CD4-positive, alpha-beta T cell treated with Interleukin-2 at 100 ng/mL for 4 hours (primary cell): ENCODE measurements at regions not wholly inside any gene's neighbourhood (a gene's known extent, or its start where the extent isn't known, plus 50 kb on each side); places are given as distances from the start of the nearest gene placed in this dataset.
"Not testable (repeated sequence)": the region's sequence is repeated elsewhere in the genome, so short reads cannot be mapped to it uniquely, and the experiment has no call there.

ENCODE experiments used
- DNase-seq: peaks from one replicate; pipeline ENCODE4 v3.0.0-alpha.2; 2020; ENCODE audit warnings: low spot score

- no peak for DNase-seq
Measured at GRCh38 chr16:52787709-52788108, 240.8 kb upstream of the TOX3 start.

- DNase-seq, result no peak
Measured at GRCh38 chr16:52786091-52786490, 239.1 kb upstream of the TOX3 start.

- DNase-seq, result no peak
Measured at GRCh38 chr16:52785653-52786052, 238.7 kb upstream of the TOX3 start.

GRCh38 chr16:52783616-52784015, 236.7 kb upstream of the TOX3 start:
- DNase-seq, result no peak

GRCh38 chr16:52781005-52781630, 234.2 kb upstream of the TOX3 start:
- no peak for DNase-seq

- DNase-seq, result no peak
Measured at GRCh38 chr16:52773026-52773425, 226.1 kb upstream of the TOX3 start.

- DNase-seq, result no peak
Measured at GRCh38 chr16:52770828-52771227, 223.9 kb upstream of the TOX3 start.

- no peak for DNase-seq
Measured at GRCh38 chr16:52758473-52758855, 211.5 kb upstream of the TOX3 start.

GRCh38 chr16:52757746-52758472, 211.0 kb upstream of the TOX3 start:
- DNase-seq, result no peak

GRCh38 chr16:52756812-52757517, 210.0 kb upstream of the TOX3 start:
- no peak for DNase-seq

GRCh38 chr16:52755396-52755795, 208.5 kb upstream of the TOX3 start:
- no peak for DNase-seq

- no peak for DNase-seq
Measured at GRCh38 chr16:52751035-52751434, 204.1 kb upstream of the TOX3 start.

GRCh38 chr16:52748741-52749140, 201.8 kb upstream of the TOX3 start:
- no peak for DNase-seq

GRCh38 chr16:52747088-52747595, 200.2 kb upstream of the TOX3 start:
- DNase-seq, result no peak

- no peak for DNase-seq
Measured at GRCh38 chr16:52743707-52744106, 196.8 kb upstream of the TOX3 start.

GRCh38 chr16:52742608-52743170, 195.7 kb upstream of the TOX3 start:
- no peak for DNase-seq

GRCh38 chr16:52742052-52742451, 195.1 kb upstream of the TOX3 start:
- no peak for DNase-seq

- no peak for DNase-seq
Measured at GRCh38 chr16:52741351-52741750, 194.4 kb upstream of the TOX3 start.

- DNase-seq, result no peak
Measured at GRCh38 chr16:52740766-52741165, 193.8 kb upstream of the TOX3 start.

GRCh38 chr16:52740333-52740732, 193.4 kb upstream of the TOX3 start:
- no peak for DNase-seq

GRCh38 chr16:52738992-52739391, 192.0 kb upstream of the TOX3 start:
- not testable (repeated sequence) for DNase-seq

- DNase-seq, result no peak
Measured at GRCh38 chr16:52731219-52731875, 184.4 kb upstream of the TOX3 start.
